Thyroid gland (tissue), 4 donors: ENCODE measurements at regions not wholly inside any gene's neighbourhood (a gene's known extent, or its start where the extent isn't known, plus 50 kb on each side); places are given as distances from the start of the nearest gene placed in this dataset.

Experiments
- DNase-seq, 2 donors: peaks; one replicate each; pipeline ENCODE4 v3.0.0-alpha.2; 2019
- H3K27ac ChIP-seq, 3 donors: fragments of 200-600 bp; sonication (generic); 1 replicate in 2 of 3; 2 replicates in 1 of 3; pipeline ENCODE4 v1.5.1; 2016 to 2019; ENCODE audit warnings: mild to moderate bottlenecking in 1 of 3, moderate library complexity in 1 of 3
- H3K27me3 ChIP-seq: fragments of 200-600 bp; sonication (generic); one replicate; pipeline ENCODE4 v1.5.1; 2019
- H3K36me3 ChIP-seq, 2 donors: fragments of 200-600 bp; sonication (generic); one replicate each; pipeline ENCODE4 v1.5.1; 2016 to 2019
- H3K4me1 ChIP-seq, 2 donors: fragments of 200-600 bp; sonication (generic); one replicate each; pipeline ENCODE4 v1.5.1; 2017 to 2019
- H3K4me3 ChIP-seq, 3 donors: fragments of 200-600 bp; sonication (generic); replicated peaks in 1 of 3; 1 replicate in 2 of 3; 2 replicates in 1 of 3; pipeline ENCODE4 v1.5.1; 2016; ENCODE audit warnings: mild to moderate bottlenecking in 1 of 3
- H3K9me3 ChIP-seq: fragments of 200-600 bp; sonication (generic); one replicate; pipeline ENCODE4 v1.5.1; 2017
- POLR2A ChIP-seq, 2 donors: fragments of 450-650 bp; IDR thresholded peaks; one replicate each; pipeline ENCODE4 v1.6.1; 2017; ENCODE audit warnings: antibody characterized with exemption in 2 of 2, mild to moderate bottlenecking in 2 of 2, moderate library complexity in 1 of 2
- WGBS, 2 donors: methylation state at CpG; one replicate each; pipeline ENCODE4 v1.1.5; 2017; 5-methylcytosine and 5-hydroxymethylcytosine counted together
- intact Hi-C: fragments of 100-400 bp; cut with DNase I; formaldehyde crosslinking; loops from one replicate; pipeline ENCODE4 v1.15.1; 2023
- TF ChIP-seq, protein P1 (sequence below), 6 experiments: fragments of 200-600 bp in 3 of 6; fragments of 450-650 bp in 3 of 6; sonication (generic) in 3 of 6; IDR thresholded peaks; one replicate each; pipeline ENCODE4 v1.5.1; 2016 to 2019; ENCODE audit warnings: antibody characterized with exemption in 6 of 6, mild to moderate bottlenecking in 2 of 6, inconsistent platforms in 1 of 6, moderate library complexity in 1 of 6

DNA sequence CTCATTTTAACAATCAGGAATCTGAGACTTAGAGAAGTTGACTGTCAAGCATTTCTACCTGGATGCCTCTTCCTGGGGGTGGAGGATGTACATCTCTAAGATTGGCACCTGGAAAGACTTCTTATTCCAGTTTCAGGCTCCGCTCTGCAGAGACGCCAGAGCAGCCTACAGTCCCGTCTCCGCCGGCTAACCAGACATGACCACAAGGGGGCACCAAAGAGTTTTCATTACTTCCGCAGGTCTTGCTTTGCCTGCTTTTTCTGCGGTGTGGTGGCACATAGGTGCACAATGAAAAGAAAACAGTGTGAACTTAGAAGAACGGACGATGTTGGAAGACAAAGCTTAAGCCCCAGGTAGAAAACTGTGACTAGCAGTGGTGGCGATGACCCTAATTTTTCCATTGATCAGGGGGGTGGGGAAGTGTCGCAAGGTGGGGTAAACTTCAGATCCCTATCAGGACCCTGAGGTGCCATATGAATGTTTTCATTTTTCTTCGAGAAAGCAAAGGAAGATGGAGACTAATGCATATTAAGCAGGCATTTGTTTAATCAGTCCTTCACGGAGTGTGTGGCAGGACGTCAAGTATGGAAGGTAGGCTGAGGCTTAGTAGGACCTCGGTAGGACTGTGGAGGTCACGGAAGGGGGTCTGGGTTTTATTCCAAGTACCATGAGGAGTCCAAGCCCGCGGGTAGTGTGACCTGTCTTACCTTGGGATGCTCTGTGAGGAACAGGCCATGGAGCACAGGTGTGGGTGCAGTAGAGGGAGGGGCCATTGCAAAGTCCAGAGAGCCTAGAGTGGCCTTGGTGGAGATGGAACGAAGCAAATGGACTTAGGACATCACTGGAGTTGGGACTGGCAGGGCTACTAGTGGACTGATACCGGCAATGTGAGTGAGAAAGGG is 60.1 kb upstream of the SORCS3 start:
- H3K27me3 ChIP-seq, result no peaks in the 10 kb centered on the region
- H3K27ac ChIP-seq, result no peak overlapping the region
- intact Hi-C loops, result no loop called here
- 43 to 44% methylated on average over 20 of the region's 20 CpGs for WGBS, 2 donors
- no peaks in the 10 kb centered on the region for H3K4me1 ChIP-seq
- no peaks in the 10 kb centered on the region for H3K36me3 ChIP-seq
- DNase-seq, result peak; percentile 64 to 73
- TF ChIP-seq, protein P1, sequence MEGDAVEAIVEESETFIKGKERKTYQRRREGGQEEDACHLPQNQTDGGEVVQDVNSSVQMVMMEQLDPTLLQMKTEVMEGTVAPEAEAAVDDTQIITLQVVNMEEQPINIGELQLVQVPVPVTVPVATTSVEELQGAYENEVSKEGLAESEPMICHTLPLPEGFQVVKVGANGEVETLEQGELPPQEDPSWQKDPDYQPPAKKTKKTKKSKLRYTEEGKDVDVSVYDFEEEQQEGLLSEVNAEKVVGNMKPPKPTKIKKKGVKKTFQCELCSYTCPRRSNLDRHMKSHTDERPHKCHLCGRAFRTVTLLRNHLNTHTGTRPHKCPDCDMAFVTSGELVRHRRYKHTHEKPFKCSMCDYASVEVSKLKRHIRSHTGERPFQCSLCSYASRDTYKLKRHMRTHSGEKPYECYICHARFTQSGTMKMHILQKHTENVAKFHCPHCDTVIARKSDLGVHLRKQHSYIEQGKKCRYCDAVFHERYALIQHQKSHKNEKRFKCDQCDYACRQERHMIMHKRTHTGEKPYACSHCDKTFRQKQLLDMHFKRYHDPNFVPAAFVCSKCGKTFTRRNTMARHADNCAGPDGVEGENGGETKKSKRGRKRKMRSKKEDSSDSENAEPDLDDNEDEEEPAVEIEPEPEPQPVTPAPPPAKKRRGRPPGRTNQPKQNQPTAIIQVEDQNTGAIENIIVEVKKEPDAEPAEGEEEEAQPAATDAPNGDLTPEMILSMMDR (IDR thresholded peaks at IDR 0.05), result peak; percentile 39 to 86 (median 62)
- no peak for TF ChIP-seq POLR2A (IDR thresholded peaks at IDR 0.05)
- H3K9me3 ChIP-seq, result no peaks in the 10 kb centered on the region
- no peak overlapping the region for H3K4me3 ChIP-seq

DNA sequence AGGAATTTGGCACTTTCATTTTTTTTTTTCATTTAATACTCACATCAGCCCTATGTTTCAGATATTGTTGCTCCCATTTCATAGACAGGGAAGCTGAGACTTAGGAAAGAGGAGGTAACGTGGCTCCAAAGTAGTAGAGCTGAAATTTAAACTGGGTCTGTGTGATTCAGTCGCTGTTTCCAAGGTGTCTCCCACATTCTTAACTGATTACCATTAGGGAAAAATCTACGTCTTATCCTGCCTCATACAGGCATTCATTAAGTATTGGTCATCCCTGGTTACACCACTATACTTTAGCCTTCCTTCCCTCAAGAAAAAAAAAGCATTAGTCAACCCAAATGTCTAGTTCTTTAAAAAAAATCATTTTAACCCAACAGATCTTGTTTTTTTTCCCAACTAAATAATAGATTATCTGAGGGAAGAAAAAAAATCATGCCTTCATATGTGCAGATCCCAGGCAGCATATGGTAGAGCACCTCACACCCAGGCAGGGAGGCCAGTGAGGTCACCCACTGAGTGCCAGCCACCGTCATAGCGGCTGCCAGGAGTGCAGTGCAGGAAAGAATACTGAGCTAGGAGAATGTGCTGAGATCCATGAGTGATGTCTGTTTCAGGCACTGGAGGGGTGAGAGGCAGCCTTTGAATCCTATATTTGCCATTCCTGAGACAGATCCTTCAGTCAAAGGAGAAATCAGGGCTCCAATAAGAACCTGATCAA is 59.0 kb upstream of the SORCS3 start:
- no peaks in the 10 kb centered on the region for H3K4me1 ChIP-seq
- no peaks in the 10 kb centered on the region for H3K9me3 ChIP-seq
- DNase-seq, result no peak
- H3K27me3 ChIP-seq, result no peaks in the 10 kb centered on the region
- H3K27ac ChIP-seq, result no peak overlapping the region
- intact Hi-C loops, result no loop called here
- no peak for TF ChIP-seq POLR2A (IDR thresholded peaks at IDR 0.05)
- TF ChIP-seq, protein P1 (IDR thresholded peaks at IDR 0.05), result no peak
- no peaks in the 10 kb centered on the region for H3K36me3 ChIP-seq
- H3K4me3 ChIP-seq, result no peak overlapping the region
- WGBS, 2 donors, result 85 to 86% methylated on average over 5 of the region's 5 CpGs

DNA sequence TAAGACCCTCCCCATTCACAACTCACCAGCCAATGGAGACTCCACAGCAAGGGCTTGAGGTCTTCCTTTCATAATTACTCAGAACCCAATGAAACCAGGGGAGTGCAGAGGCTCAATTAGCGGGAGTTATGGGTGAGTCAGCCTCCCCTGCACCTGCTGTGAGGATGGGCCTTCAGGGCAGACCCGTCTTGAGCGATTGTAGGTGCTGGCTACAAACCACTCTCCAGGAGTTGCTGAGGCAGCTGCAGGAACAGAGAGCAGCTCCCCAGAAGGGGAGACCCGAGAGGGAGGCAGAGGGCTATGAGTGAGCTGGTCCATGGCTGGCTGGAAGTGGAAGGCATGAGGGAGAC is 58.5 kb upstream of the SORCS3 start:
- Histone ChIP-seq H3K4me1 (no peaks in the 10 kb centered on the region), H3K4me3 (no peak overlapping the region), H3K27ac (no peak overlapping the region), H3K36me3 (no peaks in the 10 kb centered on the region), H3K9me3 (no peaks in the 10 kb centered on the region), H3K27me3 (no peaks in the 10 kb centered on the region)
- TF ChIP-seq, protein P1 (IDR thresholded peaks at IDR 0.05), result no peak
- TF ChIP-seq POLR2A (IDR thresholded peaks at IDR 0.05), result no peak
- DNase-seq, result no peak
- intact Hi-C loops, result no loop called here
- WGBS, 2 donors, result 66 to 100% methylated on average over 1 to 4 of the region's 4 CpGs

DNA sequence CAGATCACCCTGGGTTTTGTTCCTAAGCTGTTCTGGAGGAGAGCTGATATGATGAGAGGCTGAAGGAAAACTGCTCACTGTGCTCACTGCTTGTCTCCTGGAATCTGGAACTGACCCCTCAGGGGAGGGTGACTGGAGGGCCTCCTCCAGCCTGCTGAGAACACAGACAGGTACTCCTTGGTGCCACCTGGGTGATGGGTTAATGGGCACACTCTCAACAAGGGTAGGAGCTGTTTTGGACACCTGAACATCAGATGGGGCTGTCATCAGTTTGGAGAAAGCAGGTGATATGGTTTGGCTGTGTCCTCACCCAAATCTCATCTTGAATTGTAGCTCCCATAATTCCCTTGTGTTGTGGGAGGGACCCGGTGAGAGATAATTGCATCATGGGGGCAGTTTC is 58.1 kb upstream of the SORCS3 start:
- Histone ChIP-seq H3K4me1 (no peaks in the 10 kb centered on the region), H3K36me3 (no peaks in the 10 kb centered on the region), H3K27me3 (no peaks in the 10 kb centered on the region), H3K27ac (no peak overlapping the region), H3K4me3 (no peak overlapping the region), H3K9me3 (no peaks in the 10 kb centered on the region)
- intact Hi-C loops, result no loop called here
- WGBS, 2 donors, result 82 to 100% methylated on average over 1 of the region's 1 CpG
- no peak for DNase-seq
- no peak for TF ChIP-seq POLR2A (IDR thresholded peaks at IDR 0.05)
- TF ChIP-seq, protein P1 (IDR thresholded peaks at IDR 0.05), result no peak

DNA sequence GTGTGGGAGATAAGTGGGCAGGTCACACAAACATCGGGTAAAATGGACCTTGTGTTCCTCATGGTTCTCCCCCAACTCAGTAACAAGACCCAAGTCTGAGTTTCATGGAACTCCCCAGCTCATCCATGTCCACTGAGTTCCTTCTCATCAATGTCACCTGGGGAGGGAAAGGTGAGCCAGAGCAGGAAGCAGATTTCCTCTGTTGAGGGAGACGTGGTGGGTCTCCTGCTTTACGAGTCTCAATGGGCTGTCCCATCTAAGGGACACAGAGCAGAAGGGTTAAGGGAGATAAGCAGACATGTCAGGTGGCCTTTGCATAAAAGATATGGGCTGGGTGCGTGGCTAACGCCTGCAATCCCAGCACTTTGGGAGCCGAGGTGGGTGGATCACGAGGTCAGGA is 56.5 kb upstream of the SORCS3 start:
- Histone ChIP-seq H3K27me3 (no peaks in the 10 kb centered on the region), H3K4me1 (no peaks in the 10 kb centered on the region), H3K4me3 (no peak overlapping the region), H3K27ac (no peak overlapping the region), H3K36me3 (no peaks in the 10 kb centered on the region), H3K9me3 (no peaks in the 10 kb centered on the region)
- DNase-seq, result no peak
- 74 to 76% methylated on average over 7 of the region's 7 CpGs for WGBS, 2 donors
- no peak for TF ChIP-seq POLR2A (IDR thresholded peaks at IDR 0.05)
- TF ChIP-seq, protein P1 (IDR thresholded peaks at IDR 0.05), result no peak
- intact Hi-C loops, result no loop called here
